ENCODE measurements at regions not wholly inside any gene's neighbourhood (a gene's known extent, or its start where the extent isn't known, plus 50 kb on each side); places are given as distances from the start of the nearest gene placed in this dataset.

- Mint-ChIP-seq H3K4me3 (ENCODE audit: unreplicated experiment) (no peak overlapping the region), H3K9me3 (ENCODE audit: unreplicated experiment) (no peaks in the 10 kb centered on the region), H3K36me3 (ENCODE audit: low read depth, unreplicated experiment) (no peaks in the 10 kb centered on the region), H3K27me3 (ENCODE audit: low read depth, unreplicated experiment) (no peaks in the 10 kb centered on the region), H3K4me1 (ENCODE audit: low read depth, unreplicated experiment) (peaks cover 10% of the 10 kb centered on the region), H3K27ac (ENCODE audit: unreplicated experiment) (no peak overlapping the region)
- H3K36me3 ChIP-seq (ENCODE audit: insufficient read depth, low read length) = no peaks in the 10 kb centered on the region
- H3K4me2 ChIP-seq (ENCODE audit: low read length) = no peak overlapping the region
- H2AFZ ChIP-seq (ENCODE audit: low read depth, low read length) = no peak overlapping the region
- no peaks in the 10 kb centered on the region for H4K20me1 ChIP-seq (ENCODE audit: insufficient read depth, low read length)
- FAIRE-seq = no peak
- TF ChIP-seq CTCF (IDR thresholded peaks at IDR 0.05; ENCODE audit: insufficient read depth, low read depth, low read length) = no peak
- TF ChIP-seq EZH2 (IDR thresholded peaks at IDR 0.05; ENCODE audit: insufficient read depth, low read length) = no peak
- H3K4me1 ChIP-seq (ENCODE audit: insufficient read depth, low read length) = no peaks in the 10 kb centered on the region
- H3K27me3 ChIP-seq (ENCODE audit: insufficient read depth, low read length) = no peaks in the 10 kb centered on the region
- no peaks in the 10 kb centered on the region for H3K79me2 ChIP-seq (ENCODE audit: insufficient read depth, low read length)
- no peak for DNase-seq (ENCODE audit: low read depth)
- no peak overlapping the region for H3K4me3 ChIP-seq (ENCODE audit: insufficient read depth, low read depth, low read length)
- no peaks in the 10 kb centered on the region for H3K9me3 ChIP-seq (ENCODE audit: insufficient read depth, low read depth, low read length)
- no peak overlapping the region for H3K9ac ChIP-seq (ENCODE audit: low read length)
- H3K27ac ChIP-seq (ENCODE audit: low read depth, low read length) = no peak overlapping the region
Observed at GRCh38 chr4:106423791-106424190, 55.2 kb upstream of the GIMD1 start.

GRCh38 chr4:106422766-106423165 is 54.2 kb upstream of the GIMD1 start:
- Histone ChIP-seq H4K20me1 (ENCODE audit: insufficient read depth, low read length) (no peaks in the 10 kb centered on the region), H3K9me3 (ENCODE audit: insufficient read depth, low read depth, low read length) (no peaks in the 10 kb centered on the region), H2AFZ (ENCODE audit: low read depth, low read length) (no peak overlapping the region), H3K4me1 (ENCODE audit: insufficient read depth, low read length) (no peaks in the 10 kb centered on the region), H3K4me3 (ENCODE audit: insufficient read depth, low read depth, low read length) (no peak overlapping the region), H3K36me3 (ENCODE audit: insufficient read depth, low read length) (no peaks in the 10 kb centered on the region), H3K4me2 (ENCODE audit: low read length) (no peak overlapping the region), H3K79me2 (ENCODE audit: insufficient read depth, low read length) (no peaks in the 10 kb centered on the region), H3K27ac (ENCODE audit: low read depth, low read length) (no peak overlapping the region), H3K9ac (ENCODE audit: low read length) (no peak overlapping the region), H3K27me3 (ENCODE audit: insufficient read depth, low read length) (no peaks in the 10 kb centered on the region)
- Mint-ChIP-seq H3K27me3 (ENCODE audit: low read depth, unreplicated experiment) (no peaks in the 10 kb centered on the region), H3K36me3 (ENCODE audit: low read depth, unreplicated experiment) (no peaks in the 10 kb centered on the region), H3K27ac (ENCODE audit: unreplicated experiment) (no peak overlapping the region), H3K4me1 (ENCODE audit: low read depth, unreplicated experiment) (peaks cover 10% of the 10 kb centered on the region), H3K4me3 (ENCODE audit: unreplicated experiment) (no peak overlapping the region), H3K9me3 (ENCODE audit: unreplicated experiment) (no peaks in the 10 kb centered on the region)
- DNase-seq (ENCODE audit: low read depth) = no peak
- no peak for FAIRE-seq
- TF ChIP-seq CTCF (IDR thresholded peaks at IDR 0.05; ENCODE audit: insufficient read depth, low read depth, low read length) = no peak
- TF ChIP-seq EZH2 (IDR thresholded peaks at IDR 0.05; ENCODE audit: insufficient read depth, low read length) = no peak

GRCh38 chr4:106421441-106422296 is 53.1 kb upstream of the GIMD1 start:
- Histone ChIP-seq H4K20me1 (ENCODE audit: insufficient read depth, low read length) (no peaks in the 10 kb centered on the region), H3K79me2 (ENCODE audit: insufficient read depth, low read length) (no peaks in the 10 kb centered on the region), H3K4me1 (ENCODE audit: insufficient read depth, low read length) (no peaks in the 10 kb centered on the region), H3K27me3 (ENCODE audit: insufficient read depth, low read length) (no peaks in the 10 kb centered on the region), H3K4me3 (ENCODE audit: insufficient read depth, low read depth, low read length) (no peak overlapping the region), H3K9ac (ENCODE audit: low read length) (no peak overlapping the region), H3K36me3 (ENCODE audit: insufficient read depth, low read length) (no peaks in the 10 kb centered on the region), H2AFZ (ENCODE audit: low read depth, low read length) (peak overlapping the region; percentile 13), H3K4me2 (ENCODE audit: low read length) (peak overlapping the region; percentile 23), H3K9me3 (ENCODE audit: insufficient read depth, low read depth, low read length) (no peaks in the 10 kb centered on the region), H3K27ac (ENCODE audit: low read depth, low read length) (no peak overlapping the region)
- Mint-ChIP-seq H3K9me3 (ENCODE audit: unreplicated experiment) (no peaks in the 10 kb centered on the region), H3K27me3 (ENCODE audit: low read depth, unreplicated experiment) (no peaks in the 10 kb centered on the region), H3K4me1 (ENCODE audit: low read depth, unreplicated experiment) (peaks cover 10% of the 10 kb centered on the region), H3K27ac (ENCODE audit: unreplicated experiment) (peak overlapping the region; percentile 72), H3K4me3 (ENCODE audit: unreplicated experiment) (no peak overlapping the region), H3K36me3 (ENCODE audit: low read depth, unreplicated experiment) (no peaks in the 10 kb centered on the region)
- peak; percentile 58 for FAIRE-seq
- TF ChIP-seq CTCF (IDR thresholded peaks at IDR 0.05; ENCODE audit: insufficient read depth, low read depth, low read length) (no peak), EZH2 (IDR thresholded peaks at IDR 0.05; ENCODE audit: insufficient read depth, low read length) (no peak)
- peak; percentile 50 for DNase-seq (ENCODE audit: low read depth)

All from astrocyte (in vitro differentiated cells and primary cell).